ENCODE measurements at regions not wholly inside any gene's neighbourhood (a gene's known extent, or its start where the extent isn't known, plus 50 kb on each side); places are given as distances from the start of the nearest gene placed in this dataset.
"Not testable (repeated sequence)": the region's sequence is repeated elsewhere in the genome, so short reads cannot be mapped to it uniquely, and the experiment has no call there.

GRCh38 chr17:27079660-27080059 is 214.3 kb upstream of the WSB1 start:
- H3K4me3 Mint-ChIP-seq, result no peak overlapping the region

GRCh38 chr17:27081002-27081638 is 212.8 kb upstream of the WSB1 start:
- Mint-ChIP-seq H3K27me3 (no peaks in the 10 kb centered on the region), H3K4me1 (no peaks in the 10 kb centered on the region), H3K36me3 (no peaks in the 10 kb centered on the region), H3K4me3 (no peak overlapping the region), H3K27ac (no peak overlapping the region), H3K9me3 (no peaks in the 10 kb centered on the region)
- POLR2A ChIA-PET, result no interaction called here
- ATAC-seq (ENCODE audit: low read depth) (no peak), DNase-seq (no peak)

More at GRCh38 chr17:27079660-27080059, 214.3 kb upstream of the WSB1 start:
- Mint-ChIP-seq H3K4me1 (no peaks in the 10 kb centered on the region), H3K9me3 (no peaks in the 10 kb centered on the region), H3K27ac (no peak overlapping the region), H3K36me3 (no peaks in the 10 kb centered on the region), H3K27me3 (no peaks in the 10 kb centered on the region)
- ATAC-seq (ENCODE audit: low read depth) (no peak), DNase-seq (no peak)
- POLR2A ChIA-PET, result no interaction called here

GRCh38 chr17:27082023-27082774 is 211.7 kb upstream of the WSB1 start:
- POLR2A ChIA-PET, result no interaction called here
- H3K36me3 Mint-ChIP-seq, result no peaks in the 10 kb centered on the region
- H3K4me1 Mint-ChIP-seq, result no peaks in the 10 kb centered on the region
- no peaks in the 10 kb centered on the region for H3K27me3 Mint-ChIP-seq
- ATAC-seq (ENCODE audit: low read depth) (no peak), DNase-seq (no peak)
- no peak overlapping the region for H3K27ac Mint-ChIP-seq
- no peaks in the 10 kb centered on the region for H3K9me3 Mint-ChIP-seq
- no peak overlapping the region for H3K4me3 Mint-ChIP-seq

- no peaks in the 10 kb centered on the region for H3K9me3 Mint-ChIP-seq
- no peak overlapping the region for H3K4me3 Mint-ChIP-seq
- POLR2A ChIA-PET, result no interaction called here
- DNase-seq, result no peak
- no peaks in the 10 kb centered on the region for H3K36me3 Mint-ChIP-seq
- ATAC-seq (ENCODE audit: low read depth), result no peak
- H3K27ac Mint-ChIP-seq, result no peak overlapping the region
- H3K27me3 Mint-ChIP-seq, result no peaks in the 10 kb centered on the region
- no peaks in the 10 kb centered on the region for H3K4me1 Mint-ChIP-seq
Observed at GRCh38 chr17:27082775-27083154, 211.1 kb upstream of the WSB1 start.

GRCh38 chr17:27083408-27084185 is 210.3 kb upstream of the WSB1 start:
- H3K36me3 Mint-ChIP-seq, result no peaks in the 10 kb centered on the region
- no peak for DNase-seq

GRCh38 chr17:27085517-27085916 is 208.4 kb upstream of the WSB1 start:
- no peak for ATAC-seq (ENCODE audit: low read depth)
- H3K27me3 Mint-ChIP-seq, result no peaks in the 10 kb centered on the region
- no peaks in the 10 kb centered on the region for H3K4me1 Mint-ChIP-seq
- no peak overlapping the region for H3K4me3 Mint-ChIP-seq
- H3K36me3 Mint-ChIP-seq, result no peaks in the 10 kb centered on the region
- H3K27ac Mint-ChIP-seq, result no peak overlapping the region
- DNase-seq, result no peak
- POLR2A ChIA-PET, result no interaction called here
- H3K9me3 Mint-ChIP-seq, result peaks cover 2% of the 10 kb centered on the region

More at GRCh38 chr17:27083408-27084185, 210.3 kb upstream of the WSB1 start:
- no peaks in the 10 kb centered on the region for H3K4me1 Mint-ChIP-seq
- no peaks in the 10 kb centered on the region for H3K27me3 Mint-ChIP-seq
- POLR2A ChIA-PET, result no interaction called here
- no peak overlapping the region for H3K4me3 Mint-ChIP-seq
- no peak overlapping the region for H3K27ac Mint-ChIP-seq
- ATAC-seq (ENCODE audit: low read depth), result no peak
- no peaks in the 10 kb centered on the region for H3K9me3 Mint-ChIP-seq

- Mint-ChIP-seq H3K27me3 (no peaks in the 10 kb centered on the region), H3K9me3 (peaks cover 2% of the 10 kb centered on the region), H3K4me3 (no peak overlapping the region), H3K36me3 (no peaks in the 10 kb centered on the region), H3K27ac (no peak overlapping the region), H3K4me1 (no peaks in the 10 kb centered on the region)
- DNase-seq, result no peak
- ATAC-seq (ENCODE audit: low read depth), result no peak
- POLR2A ChIA-PET, result no interaction called here
Observed at GRCh38 chr17:27086526-27086925, 207.4 kb upstream of the WSB1 start.

- H3K9me3 Mint-ChIP-seq, result peaks cover 2% of the 10 kb centered on the region
- H3K27me3 Mint-ChIP-seq, result no peaks in the 10 kb centered on the region
- no peaks in the 10 kb centered on the region for H3K36me3 Mint-ChIP-seq
- ATAC-seq (ENCODE audit: low read depth) (no peak), DNase-seq (no peak)
- H3K4me3 Mint-ChIP-seq, result no peak overlapping the region
- POLR2A ChIA-PET, result no interaction called here
- no peak overlapping the region for H3K27ac Mint-ChIP-seq
- H3K4me1 Mint-ChIP-seq, result no peaks in the 10 kb centered on the region
Observed at GRCh38 chr17:27087935-27088766, 205.8 kb upstream of the WSB1 start.

GRCh38 chr17:27088767-27089078 is 205.2 kb upstream of the WSB1 start:
- Mint-ChIP-seq H3K27me3 (no peaks in the 10 kb centered on the region), H3K4me1 (no peaks in the 10 kb centered on the region), H3K36me3 (no peaks in the 10 kb centered on the region), H3K9me3 (peaks cover 2% of the 10 kb centered on the region), H3K27ac (no peak overlapping the region), H3K4me3 (no peak overlapping the region)
- ATAC-seq (ENCODE audit: low read depth), result no peak
- no peak for DNase-seq
- POLR2A ChIA-PET, result no interaction called here

GRCh38 chr17:27089079-27089928 is 204.6 kb upstream of the WSB1 start:
- H3K27ac Mint-ChIP-seq; H3K27me3 Mint-ChIP-seq; ATAC-seq (ENCODE audit: low read depth); H3K4me1 Mint-ChIP-seq; H3K4me3 Mint-ChIP-seq; DNase-seq; POLR2A ChIA-PET; H3K36me3 Mint-ChIP-seq; H3K9me3 Mint-ChIP-seq: not testable (repeated sequence)

GRCh38 chr17:27089929-27090247 is 204.0 kb upstream of the WSB1 start:
- no peak for DNase-seq
- H3K9me3 Mint-ChIP-seq, result peaks cover 2% of the 10 kb centered on the region
- no peak for ATAC-seq (ENCODE audit: low read depth)
- POLR2A ChIA-PET, result no interaction called here
- no peaks in the 10 kb centered on the region for H3K4me1 Mint-ChIP-seq
- H3K36me3 Mint-ChIP-seq, result no peaks in the 10 kb centered on the region
- H3K27ac Mint-ChIP-seq, result no peak overlapping the region
- H3K27me3 Mint-ChIP-seq, result peaks cover 2% of the 10 kb centered on the region
- H3K4me3 Mint-ChIP-seq, result no peak overlapping the region

- H3K9me3 Mint-ChIP-seq; H3K27me3 Mint-ChIP-seq; ATAC-seq (ENCODE audit: low read depth); H3K4me1 Mint-ChIP-seq; POLR2A ChIA-PET; H3K4me3 Mint-ChIP-seq; DNase-seq; H3K27ac Mint-ChIP-seq; H3K36me3 Mint-ChIP-seq: not testable (repeated sequence)
Observed at GRCh38 chr17:27090450-27091042, 203.4 kb upstream of the WSB1 start.

Data from activated naive CD8-positive, alpha-beta T cell treated with anti-CD3 and anti-CD28 coated beads, Interleukin-2, amount 10 ng/mL, durations not matched to agents 7 days and 5 days (primary cell).